Keratinocyte (primary cell): ENCODE measurements at regions not wholly inside any gene's neighbourhood (a gene's known extent, or its start where the extent isn't known, plus 50 kb on each side); places are given as distances from the start of the nearest gene placed in this dataset.

Source experiments
- DNase-seq: peaks from one replicate; pipeline ENCODE4 v3.0.0-alpha.2; 2011; ENCODE audit warnings: low read depth, missing footprints, low spot score
- FAIRE-seq: peaks from 2 replicates; lab custom pipeline; 2011; peaks lifted over from hg19 to GRCh38; lab: Jason Lieb, UNC
- H2AFZ ChIP-seq: 2 replicates; pipeline ENCODE4 v1.6.0; 2012; ENCODE audit warnings: low read length, control low read depth, inconsistent platforms; ENCODE audit not compliant: control insufficient read depth
- H3K27ac ChIP-seq: 2 replicates; pipeline ENCODE4 v1.5.1; 2011; ENCODE audit warnings: low read length; ENCODE audit not compliant: control insufficient read depth, insufficient read depth
- H3K27me3 ChIP-seq: 3 replicates; pipeline ENCODE4 v1.6.0; 2011; ENCODE audit warnings: low read length; ENCODE audit not compliant: control insufficient read depth, insufficient read depth; ENCODE audit errors: extremely low read depth
- H3K36me3 ChIP-seq, 2 experiments: 2 replicates in 1 of 2; 3 replicates in 1 of 2; pipeline ENCODE4 v1.5.1; 2011; ENCODE audit warnings: low read length in 2 of 2, mild to moderate bottlenecking in 1 of 2; ENCODE audit not compliant: control insufficient read depth in 2 of 2, insufficient read depth in 2 of 2; ENCODE audit errors: extremely low read depth in 1 of 2
- H3K4me1 ChIP-seq: 3 replicates; pipeline ENCODE4 v1.5.1; 2011; ENCODE audit warnings: low read length; ENCODE audit not compliant: control insufficient read depth, insufficient read depth; ENCODE audit errors: extremely low read depth
- H3K4me2 ChIP-seq: 3 replicates; pipeline ENCODE4 v1.6.0; 2011; ENCODE audit warnings: low read depth, low read length; ENCODE audit not compliant: control insufficient read depth, insufficient read depth; ENCODE audit errors: extremely low read depth
- H3K4me3 ChIP-seq, 3 experiments: fragments of 200-600 bp in 1 of 3; sonication (generic) in 1 of 3; 2 replicates in 2 of 3; 3 replicates in 1 of 3; pipeline ENCODE4 v1.5.1; 2011 to 2016; ENCODE audit warnings: low read length in 3 of 3, mild to moderate bottlenecking in 3 of 3, control low read depth in 2 of 3, inconsistent platforms in 1 of 3, low read depth in 1 of 3, mixed read lengths in 1 of 3, mixed run types in 1 of 3, moderate library complexity in 1 of 3; ENCODE audit not compliant: control insufficient read depth in 2 of 3, insufficient read depth in 2 of 3; ENCODE audit errors: extremely low read depth in 1 of 3
- H3K79me2 ChIP-seq: 2 replicates; pipeline ENCODE4 v1.6.0; 2012; ENCODE audit warnings: low read length; ENCODE audit not compliant: control insufficient read depth, insufficient read depth
- H3K9ac ChIP-seq: 3 replicates; pipeline ENCODE4 v1.6.0; 2011; ENCODE audit warnings: low read length; ENCODE audit not compliant: control insufficient read depth, insufficient read depth; ENCODE audit errors: extremely low read depth
- H3K9me1 ChIP-seq: 3 replicates; pipeline ENCODE4 v1.6.0; 2011; ENCODE audit warnings: low read length; ENCODE audit not compliant: control insufficient read depth, insufficient read depth; ENCODE audit errors: extremely low read depth
- H3K9me3 ChIP-seq: 2 replicates; pipeline ENCODE4 v1.5.1; 2012; ENCODE audit warnings: low read depth, low read length; ENCODE audit not compliant: control insufficient read depth
- H4K20me1 ChIP-seq: 3 replicates; pipeline ENCODE4 v1.6.0; 2011; ENCODE audit warnings: low read length; ENCODE audit not compliant: control insufficient read depth, insufficient read depth; ENCODE audit errors: extremely low read depth
- EZH2 ChIP-seq: IDR thresholded peaks from one replicate; pipeline ENCODE4 v1.6.1; 2012; ENCODE audit warnings: inconsistent platforms, mild to moderate bottlenecking, low read length, moderate library complexity
- dilution Hi-C: fragments of 300-500 bp; cut with MboI; formaldehyde crosslinking; loops from one replicate; pipeline ENCODE4 v1.7.0; 2020; ENCODE audit warnings: low sequenced_read_pairs; ENCODE audit not compliant: extremely low pct_ligation_motif_present
- TF ChIP-seq, protein P1 (sequence below), 3 experiments: IDR thresholded peaks in 1 of 3; conservative IDR thresholded peaks in 1 of 3; optimal IDR thresholded peaks in 1 of 3; 2 replicates in 2 of 3; 3 replicates in 1 of 3; pipeline versions ENCODE3 to v1.5.1; 2011; ENCODE audit warnings: low read length in 3 of 3, mild to moderate bottlenecking in 3 of 3, moderate library complexity in 2 of 3, control low read depth in 1 of 3, inconsistent platforms in 1 of 3; ENCODE audit not compliant: insufficient read depth in 2 of 3; ENCODE audit errors: extremely low read depth in 1 of 3

GRCh38 chr14:30417999-30418398 lies 141.0 kb upstream of the G2E3 start:
- Histone ChIP-seq H3K9ac (no peak overlapping the region), H4K20me1 (no peaks in the 10 kb centered on the region), H2AFZ (no peak overlapping the region), H3K4me2 (no peak overlapping the region), H3K9me1 (no peaks in the 10 kb centered on the region), H3K36me3 (no peaks in the 10 kb centered on the region), H3K4me1 (no peaks in the 10 kb centered on the region), H3K4me3 (no peak overlapping the region), H3K79me2 (no peaks in the 10 kb centered on the region), H3K9me3 (no peaks in the 10 kb centered on the region), H3K27me3 (no peaks in the 10 kb centered on the region), H3K27ac (no peak overlapping the region)
- dilution Hi-C loops: no loop called here
- TF ChIP-seq, protein P1, sequence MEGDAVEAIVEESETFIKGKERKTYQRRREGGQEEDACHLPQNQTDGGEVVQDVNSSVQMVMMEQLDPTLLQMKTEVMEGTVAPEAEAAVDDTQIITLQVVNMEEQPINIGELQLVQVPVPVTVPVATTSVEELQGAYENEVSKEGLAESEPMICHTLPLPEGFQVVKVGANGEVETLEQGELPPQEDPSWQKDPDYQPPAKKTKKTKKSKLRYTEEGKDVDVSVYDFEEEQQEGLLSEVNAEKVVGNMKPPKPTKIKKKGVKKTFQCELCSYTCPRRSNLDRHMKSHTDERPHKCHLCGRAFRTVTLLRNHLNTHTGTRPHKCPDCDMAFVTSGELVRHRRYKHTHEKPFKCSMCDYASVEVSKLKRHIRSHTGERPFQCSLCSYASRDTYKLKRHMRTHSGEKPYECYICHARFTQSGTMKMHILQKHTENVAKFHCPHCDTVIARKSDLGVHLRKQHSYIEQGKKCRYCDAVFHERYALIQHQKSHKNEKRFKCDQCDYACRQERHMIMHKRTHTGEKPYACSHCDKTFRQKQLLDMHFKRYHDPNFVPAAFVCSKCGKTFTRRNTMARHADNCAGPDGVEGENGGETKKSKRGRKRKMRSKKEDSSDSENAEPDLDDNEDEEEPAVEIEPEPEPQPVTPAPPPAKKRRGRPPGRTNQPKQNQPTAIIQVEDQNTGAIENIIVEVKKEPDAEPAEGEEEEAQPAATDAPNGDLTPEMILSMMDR (optimal IDR thresholded peaks at IDR 0.05 in 1 of 3, IDR thresholded peaks at IDR 0.05 in 1 of 3, conservative IDR thresholded peaks at IDR 0.05 in 1 of 3; ENCODE audit: extremely low read depth in 1 of 3, insufficient read depth in 2 of 3, low read length in 3 of 3): no peak
- TF ChIP-seq EZH2: no peak
- DNase-seq (no peak), FAIRE-seq (no peak)

- dilution Hi-C loops: no loop called here
Observed at GRCh38 chr14:30419037-30419436, 139.9 kb upstream of the G2E3 start.

More at GRCh38 chr14:30419037-30419436, 139.9 kb upstream of the G2E3 start:
- H3K9ac ChIP-seq: no peak overlapping the region
- H3K9me1 ChIP-seq: no peaks in the 10 kb centered on the region
- H3K4me1 ChIP-seq: no peaks in the 10 kb centered on the region
- H3K9me3 ChIP-seq: no peaks in the 10 kb centered on the region
- H3K36me3 ChIP-seq: no peaks in the 10 kb centered on the region
- H4K20me1 ChIP-seq: no peaks in the 10 kb centered on the region
- H2AFZ ChIP-seq: no peak overlapping the region
- FAIRE-seq: no peak
- no peak overlapping the region for H3K27ac ChIP-seq
- no peaks in the 10 kb centered on the region for H3K27me3 ChIP-seq
- H3K4me3 ChIP-seq: no peak overlapping the region
- H3K79me2 ChIP-seq: no peaks in the 10 kb centered on the region
- TF ChIP-seq, protein P1 (optimal IDR thresholded peaks at IDR 0.05 in 1 of 3, IDR thresholded peaks at IDR 0.05 in 1 of 3, conservative IDR thresholded peaks at IDR 0.05 in 1 of 3; ENCODE audit: extremely low read depth in 1 of 3, insufficient read depth in 2 of 3, low read length in 3 of 3): no peak
- no peak for TF ChIP-seq EZH2
- no peak for DNase-seq
- H3K4me2 ChIP-seq: no peak overlapping the region
